ENCODE measurements at regions not wholly inside any gene's neighbourhood (a gene's known extent, or its start where the extent isn't known, plus 50 kb on each side); places are given as distances from the start of the nearest gene placed in this dataset.

DNA sequence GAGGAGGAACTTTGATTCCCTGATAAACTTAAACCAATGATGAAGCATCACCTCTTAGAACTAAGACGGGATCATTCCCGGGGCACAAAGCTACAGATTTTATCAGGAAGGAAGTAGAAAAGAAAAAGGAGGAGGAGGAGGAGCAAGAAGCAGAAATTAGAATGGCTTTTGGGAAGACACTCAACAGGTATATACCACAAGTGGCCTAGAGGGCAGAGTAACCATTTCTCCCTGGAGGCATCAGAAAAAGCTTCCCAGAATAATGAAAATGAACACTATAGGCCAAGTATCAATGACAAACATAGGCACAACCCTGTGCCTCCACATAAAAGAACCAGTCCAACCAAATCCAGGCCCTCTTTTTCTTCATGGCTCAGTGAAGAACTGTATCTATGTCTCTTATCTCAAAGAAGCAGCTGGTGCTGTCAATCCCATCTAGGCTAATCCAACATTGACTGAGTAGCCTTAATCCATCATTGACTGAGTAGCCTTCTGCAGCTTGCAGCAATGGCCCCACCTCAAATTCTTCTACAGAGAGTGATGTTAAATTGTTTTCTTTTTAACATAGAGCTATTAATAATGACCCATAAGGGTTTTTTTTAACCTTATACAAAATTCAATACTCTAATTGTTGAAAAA, 178.8 kb upstream of the KIF2A start:
- Histone ChIP-seq H3K27me3 (ENCODE audit: control insufficient read depth in 2 of 2, insufficient read depth in 2 of 2, low read length in 2 of 2) (no peaks in the 10 kb centered on the region), H3K27ac (ENCODE audit: insufficient read depth, low read depth, low read length) (no peak overlapping the region), H4K20me1 (replicated peaks; ENCODE audit: control insufficient read depth, extremely low read depth, insufficient read depth, low read length) (no peaks in the 10 kb centered on the region), H3K9me3 (replicated peaks; ENCODE audit: control insufficient read depth, insufficient read depth, low read length) (no peaks in the 10 kb centered on the region), H3K4me3 (replicated peaks in 1 of 3; ENCODE audit: insufficient read depth in 1 of 3, low read depth in 1 of 3, low read length in 3 of 3) (no peak overlapping the region), H3K4me1 (ENCODE audit: control insufficient read depth, extremely low read depth, insufficient read depth, low read length) (no peaks in the 10 kb centered on the region), H3K9me1 (replicated peaks; ENCODE audit: control insufficient read depth, extremely low read depth, insufficient read depth, low read length) (no peaks in the 10 kb centered on the region), H3K36me3 (ENCODE audit: control insufficient read depth in 2 of 2, extremely low read depth in 1 of 2, insufficient read depth in 2 of 2, low read length in 2 of 2) (no peaks in the 10 kb centered on the region), H3K9ac (replicated peaks; ENCODE audit: extremely low read depth, insufficient read depth, low read length) (no peak overlapping the region), H3K4me2 (ENCODE audit: insufficient read depth, low read length) (no peak overlapping the region), H3K79me2 (ENCODE audit: control insufficient read depth, insufficient read depth, low read length) (no peaks in the 10 kb centered on the region), H2AFZ (ENCODE audit: low read depth, low read length) (no peak overlapping the region)
- DNase-seq (ENCODE audit: low read depth, low spot score) (no peak), FAIRE-seq (no peak)
- ChIA-PET POLR2A (interaction anchor here (1.1 kb wide), 1 partner anchor 16 kb away, joined by 3 read pairs; no protein-coding TSS in a partner anchor), CTCF (interaction anchor here (2.3 kb wide), 1 partner anchor 16 kb away, joined by 8 read pairs; no protein-coding TSS in a partner anchor)
- TF ChIP-seq POLR2AphosphoS5 (IDR thresholded peaks at IDR 0.05; ENCODE audit: insufficient read depth, low read depth, low read length): no peak
- TF ChIP-seq MYC (IDR thresholded peaks at IDR 0.05; ENCODE audit: low read depth, low read length): no peak
- TF ChIP-seq GATA2 (IDR thresholded peaks at IDR 0.05; ENCODE audit: insufficient read depth, insufficient read length, low read depth, low read length): no peak
- no peak for TF ChIP-seq FOS (IDR thresholded peaks at IDR 0.05; ENCODE audit: borderline replicate concordance, insufficient read depth, low read length)
- no peak for TF ChIP-seq EZH2 (IDR thresholded peaks at IDR 0.05; ENCODE audit: borderline replicate concordance, low read depth, low read length, severe bottlenecking)
- TF ChIP-seq, protein P1, sequence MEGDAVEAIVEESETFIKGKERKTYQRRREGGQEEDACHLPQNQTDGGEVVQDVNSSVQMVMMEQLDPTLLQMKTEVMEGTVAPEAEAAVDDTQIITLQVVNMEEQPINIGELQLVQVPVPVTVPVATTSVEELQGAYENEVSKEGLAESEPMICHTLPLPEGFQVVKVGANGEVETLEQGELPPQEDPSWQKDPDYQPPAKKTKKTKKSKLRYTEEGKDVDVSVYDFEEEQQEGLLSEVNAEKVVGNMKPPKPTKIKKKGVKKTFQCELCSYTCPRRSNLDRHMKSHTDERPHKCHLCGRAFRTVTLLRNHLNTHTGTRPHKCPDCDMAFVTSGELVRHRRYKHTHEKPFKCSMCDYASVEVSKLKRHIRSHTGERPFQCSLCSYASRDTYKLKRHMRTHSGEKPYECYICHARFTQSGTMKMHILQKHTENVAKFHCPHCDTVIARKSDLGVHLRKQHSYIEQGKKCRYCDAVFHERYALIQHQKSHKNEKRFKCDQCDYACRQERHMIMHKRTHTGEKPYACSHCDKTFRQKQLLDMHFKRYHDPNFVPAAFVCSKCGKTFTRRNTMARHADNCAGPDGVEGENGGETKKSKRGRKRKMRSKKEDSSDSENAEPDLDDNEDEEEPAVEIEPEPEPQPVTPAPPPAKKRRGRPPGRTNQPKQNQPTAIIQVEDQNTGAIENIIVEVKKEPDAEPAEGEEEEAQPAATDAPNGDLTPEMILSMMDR (IDR thresholded peaks at IDR 0.05; ENCODE audit: extremely low read depth in 1 of 2, insufficient read depth in 1 of 2, low read depth in 1 of 2, low read length in 2 of 2): no peak
- TF ChIP-seq JUN (IDR thresholded peaks at IDR 0.05; ENCODE audit: borderline replicate concordance, insufficient read depth, insufficient read length, low read depth): no peak
- TF ChIP-seq, protein P2, sequence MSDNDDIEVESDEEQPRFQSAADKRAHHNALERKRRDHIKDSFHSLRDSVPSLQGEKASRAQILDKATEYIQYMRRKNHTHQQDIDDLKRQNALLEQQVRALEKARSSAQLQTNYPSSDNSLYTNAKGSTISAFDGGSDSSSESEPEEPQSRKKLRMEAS (IDR thresholded peaks at IDR 0.05; ENCODE audit: insufficient read depth, insufficient read length): no peak
- no peak for TF ChIP-seq POLR2A (IDR thresholded peaks at IDR 0.05; ENCODE audit: low read depth, low read length)
- intact Hi-C loops (cut with micrococcal nuclease) (no loop called here), dilution Hi-C loops (cut with MboI; ENCODE audit: extremely low pct_ligation_motif_present, low sequenced_read_pairs) (no loop called here)
- no TSS peak for BruUV-seq (replicated peaks)
